Peyer's patch (tissue), 4 donors: ENCODE measurements at regions not wholly inside any gene's neighbourhood (a gene's known extent, or its start where the extent isn't known, plus 50 kb on each side); places are given as distances from the start of the nearest gene placed in this dataset.

ENCODE experiments used
- DNase-seq, 3 donors: peaks; one replicate each; pipeline ENCODE4 v3.0.0-alpha.2; 2017 to 2019
- H3K27ac ChIP-seq, 4 donors: fragments of 200-600 bp; sonication (generic); one replicate each; pipeline ENCODE4 v1.5.1; 2016 to 2019
- H3K27me3 ChIP-seq, 2 donors: fragments of 200-600 bp; sonication (generic); one replicate each; pipeline ENCODE4 v1.5.1; 2019
- H3K36me3 ChIP-seq, 3 donors: fragments of 200-600 bp; sonication (generic); one replicate each; pipeline ENCODE4 v1.5.1; 2016 to 2019
- H3K4me1 ChIP-seq, 4 donors: fragments of 200-600 bp; sonication (generic); one replicate each; pipeline ENCODE4 v1.5.1; 2016 to 2019
- H3K4me3 ChIP-seq, 4 donors: fragments of 200-600 bp; sonication (generic); 1 replicate in 3 of 4; 2 replicates in 1 of 4; pipeline ENCODE4 v1.5.1; 2016 to 2019; ENCODE audit warnings: mild to moderate bottlenecking in 1 of 4
- H3K9me3 ChIP-seq, 4 donors: fragments of 200-600 bp; sonication (generic); one replicate each; pipeline ENCODE4 v1.5.1; 2016 to 2019; ENCODE audit warnings: mild to moderate bottlenecking in 1 of 4
- POLR2A ChIP-seq, 2 donors: fragments of 450-650 bp; IDR thresholded peaks; one replicate each; pipeline ENCODE4 v1.5.1; 2017; ENCODE audit warnings: antibody characterized with exemption in 2 of 2, mild to moderate bottlenecking in 2 of 2, moderate library complexity in 2 of 2
- TF ChIP-seq, protein P1 (sequence below), 6 experiments: fragments of 450-650 bp in 4 of 6; fragments of 200-600 bp in 2 of 6; sonication (generic) in 1 of 6; IDR thresholded peaks; one replicate each; pipeline ENCODE4 v1.5.1; 2017 to 2019; ENCODE audit warnings: antibody characterized with exemption in 6 of 6, mild to moderate bottlenecking in 3 of 6, moderate library complexity in 1 of 6

DNA sequence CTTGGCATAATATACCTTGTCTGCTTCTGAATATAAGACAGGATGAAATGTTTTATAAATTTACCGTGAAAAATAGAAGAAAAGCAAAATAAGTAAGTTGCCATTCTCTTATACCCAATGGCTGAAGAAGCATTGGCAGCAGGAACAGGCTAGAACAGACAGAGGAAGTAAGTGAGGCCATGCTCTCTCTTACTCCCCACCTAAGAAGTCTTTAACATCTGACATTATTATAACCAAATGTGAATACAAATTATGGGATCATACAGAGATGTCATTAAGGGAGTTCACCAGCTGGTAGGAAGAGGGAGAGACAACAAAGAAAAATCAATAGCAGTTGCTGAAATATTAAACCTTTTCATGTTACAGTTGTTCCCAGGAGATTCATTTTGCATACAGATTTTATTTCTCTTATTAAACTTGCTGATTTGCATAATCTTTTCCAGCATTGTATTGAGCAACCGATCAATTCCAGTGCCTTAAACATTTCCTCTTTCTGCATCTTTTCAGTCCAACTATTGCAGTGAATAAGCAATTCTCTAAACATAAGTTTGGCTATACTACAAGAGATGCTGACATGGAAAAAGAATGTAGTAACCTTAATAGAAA, 270.6 kb downstream of the SLC6A15 start:
- H3K36me3 ChIP-seq = no peaks in the 10 kb centered on the region
- no peaks in the 10 kb centered on the region for H3K4me1 ChIP-seq
- no peak overlapping the region for H3K27ac ChIP-seq
- no peak for DNase-seq
- H3K27me3 ChIP-seq = no peaks in the 10 kb centered on the region
- TF ChIP-seq, protein P1, sequence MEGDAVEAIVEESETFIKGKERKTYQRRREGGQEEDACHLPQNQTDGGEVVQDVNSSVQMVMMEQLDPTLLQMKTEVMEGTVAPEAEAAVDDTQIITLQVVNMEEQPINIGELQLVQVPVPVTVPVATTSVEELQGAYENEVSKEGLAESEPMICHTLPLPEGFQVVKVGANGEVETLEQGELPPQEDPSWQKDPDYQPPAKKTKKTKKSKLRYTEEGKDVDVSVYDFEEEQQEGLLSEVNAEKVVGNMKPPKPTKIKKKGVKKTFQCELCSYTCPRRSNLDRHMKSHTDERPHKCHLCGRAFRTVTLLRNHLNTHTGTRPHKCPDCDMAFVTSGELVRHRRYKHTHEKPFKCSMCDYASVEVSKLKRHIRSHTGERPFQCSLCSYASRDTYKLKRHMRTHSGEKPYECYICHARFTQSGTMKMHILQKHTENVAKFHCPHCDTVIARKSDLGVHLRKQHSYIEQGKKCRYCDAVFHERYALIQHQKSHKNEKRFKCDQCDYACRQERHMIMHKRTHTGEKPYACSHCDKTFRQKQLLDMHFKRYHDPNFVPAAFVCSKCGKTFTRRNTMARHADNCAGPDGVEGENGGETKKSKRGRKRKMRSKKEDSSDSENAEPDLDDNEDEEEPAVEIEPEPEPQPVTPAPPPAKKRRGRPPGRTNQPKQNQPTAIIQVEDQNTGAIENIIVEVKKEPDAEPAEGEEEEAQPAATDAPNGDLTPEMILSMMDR (IDR thresholded peaks at IDR 0.05) = no peak
- TF ChIP-seq POLR2A (IDR thresholded peaks at IDR 0.05) = no peak
- H3K9me3 ChIP-seq = no peaks in the 10 kb centered on the region
- H3K4me3 ChIP-seq = no peak overlapping the region

DNA sequence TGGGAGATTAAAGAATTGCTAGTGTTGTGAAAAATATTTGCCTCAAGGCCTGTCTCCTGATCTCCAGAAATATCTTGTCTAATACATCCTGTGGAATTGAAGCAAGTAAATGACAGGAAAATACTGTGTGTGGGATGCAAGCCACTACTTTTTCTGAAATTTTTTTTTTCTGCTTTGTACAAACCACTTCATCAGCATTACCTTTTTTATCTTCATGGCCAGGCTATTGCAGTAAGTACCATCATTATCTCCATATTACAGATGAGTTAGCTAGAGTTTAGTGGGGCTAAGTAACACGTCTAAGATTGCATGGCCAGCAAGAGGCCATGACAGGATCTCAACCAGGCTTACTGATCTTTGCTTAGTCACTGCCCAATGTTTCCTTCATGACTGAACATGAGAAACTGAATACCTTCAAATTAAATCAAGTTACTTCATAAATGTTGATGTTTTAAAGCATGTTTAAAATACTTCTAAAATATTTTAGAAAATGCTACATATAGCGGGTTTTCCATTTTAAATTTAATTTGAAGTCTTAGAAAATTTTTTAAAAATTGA, 273.7 kb downstream of the SLC6A15 start:
- no peaks in the 10 kb centered on the region for H3K36me3 ChIP-seq
- no peak overlapping the region for H3K27ac ChIP-seq
- no peak for TF ChIP-seq POLR2A (IDR thresholded peaks at IDR 0.05)
- TF ChIP-seq, protein P1 (IDR thresholded peaks at IDR 0.05) = no peak
- H3K4me1 ChIP-seq = no peaks in the 10 kb centered on the region
- no peaks in the 10 kb centered on the region for H3K9me3 ChIP-seq
- H3K4me3 ChIP-seq = no peak overlapping the region
- no peak for DNase-seq
- H3K27me3 ChIP-seq = no peaks in the 10 kb centered on the region

DNA sequence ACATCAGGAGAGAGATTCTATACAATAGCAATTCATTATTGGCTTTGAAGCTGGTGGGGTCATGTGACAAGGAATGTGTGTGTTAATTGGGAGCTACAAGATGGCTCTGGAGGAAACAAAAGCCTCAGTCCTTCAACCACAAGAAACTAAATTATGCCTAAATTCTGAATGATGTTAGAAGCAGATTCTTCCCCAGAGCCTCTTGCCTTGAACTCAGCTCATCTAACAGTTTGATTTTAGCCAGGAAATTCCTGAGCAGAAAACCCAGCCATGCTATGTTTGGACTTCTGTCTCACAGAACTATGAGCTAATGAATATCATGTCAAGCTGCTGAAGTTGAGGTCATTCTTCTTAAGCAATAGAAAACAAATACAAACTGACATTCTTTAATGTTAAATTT, 274.7 kb downstream of the SLC6A15 start:
- H3K4me3 ChIP-seq = no peak overlapping the region
- TF ChIP-seq, protein P1 (IDR thresholded peaks at IDR 0.05) = no peak
- no peak for TF ChIP-seq POLR2A (IDR thresholded peaks at IDR 0.05)
- no peaks in the 10 kb centered on the region for H3K27me3 ChIP-seq
- no peaks in the 10 kb centered on the region for H3K36me3 ChIP-seq
- H3K9me3 ChIP-seq = no peaks in the 10 kb centered on the region
- DNase-seq = no peak
- H3K27ac ChIP-seq = no peak overlapping the region
- H3K4me1 ChIP-seq = no peaks in the 10 kb centered on the region

DNA sequence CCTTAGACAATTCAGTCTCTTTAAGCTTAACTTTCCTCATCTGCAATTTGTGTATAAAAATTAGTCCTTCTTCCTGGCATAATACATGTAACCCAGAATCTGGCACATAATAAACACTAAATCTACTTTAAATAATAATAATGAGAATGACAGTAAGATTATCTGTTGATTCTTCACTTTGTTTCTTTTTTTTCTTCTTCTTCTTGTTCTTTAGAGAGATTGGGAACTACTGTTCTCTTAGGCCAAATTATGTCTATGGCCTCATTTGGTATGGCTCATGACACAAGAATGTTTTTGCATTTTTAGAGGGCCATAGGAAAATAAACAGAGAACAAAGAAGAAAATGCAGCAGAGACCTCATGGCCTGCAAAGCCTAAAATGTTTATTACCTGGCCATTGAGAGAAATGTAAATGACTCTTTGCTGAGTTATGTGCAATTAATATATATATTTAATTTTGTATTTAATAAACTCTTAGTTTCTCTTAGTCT, 275.8 kb downstream of the SLC6A15 start:
- no peak for TF ChIP-seq POLR2A (IDR thresholded peaks at IDR 0.05)
- TF ChIP-seq, protein P1 (IDR thresholded peaks at IDR 0.05) = no peak
- Histone ChIP-seq H3K9me3 (no peaks in the 10 kb centered on the region), H3K27ac (no peak overlapping the region), H3K36me3 (no peaks in the 10 kb centered on the region), H3K27me3 (no peaks in the 10 kb centered on the region), H3K4me1 (no peaks in the 10 kb centered on the region), H3K4me3 (no peak overlapping the region)
- no peak for DNase-seq

DNA sequence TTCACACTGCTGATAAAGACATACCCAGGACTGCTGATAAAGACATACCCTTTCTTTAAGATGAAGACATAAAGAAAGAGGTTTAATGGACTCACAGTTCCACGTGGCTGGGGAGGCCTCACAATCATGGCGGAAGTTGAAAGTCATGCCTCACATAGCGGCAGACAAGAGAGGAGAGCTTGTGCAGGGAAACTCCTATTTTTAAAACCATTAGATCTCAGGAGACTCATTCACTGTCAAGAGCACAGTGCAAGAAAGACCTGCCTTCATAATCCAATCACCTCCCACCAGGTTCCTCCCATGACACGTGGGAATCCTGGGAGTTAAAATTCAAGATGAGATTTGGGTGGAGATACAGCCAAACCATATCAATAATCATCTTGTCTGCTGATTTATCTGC, 278.1 kb downstream of the SLC6A15 start:
- Histone ChIP-seq H3K27ac (no peak overlapping the region), H3K27me3 (no peaks in the 10 kb centered on the region), H3K9me3 (no peaks in the 10 kb centered on the region), H3K36me3 (no peaks in the 10 kb centered on the region), H3K4me3 (no peak overlapping the region), H3K4me1 (no peaks in the 10 kb centered on the region)
- DNase-seq = no peak
- TF ChIP-seq, protein P1 (IDR thresholded peaks at IDR 0.05) = no peak
- no peak for TF ChIP-seq POLR2A (IDR thresholded peaks at IDR 0.05)
